Ascending aorta (tissue), 2 donors: ENCODE measurements at regions not wholly inside any gene's neighbourhood (a gene's known extent, or its start where the extent isn't known, plus 50 kb on each side); places are given as distances from the start of the nearest gene placed in this dataset.
"Not testable (repeated sequence)": the region's sequence is repeated elsewhere in the genome, so short reads cannot be mapped to it uniquely, and the experiment has no call there.

ENCODE experiments used
- DNase-seq, 2 donors: peaks; one replicate each; pipeline ENCODE4 v3.0.0-alpha.2; 2019; ENCODE audit warnings: low spot score in 2 of 2
- H3K27ac ChIP-seq, 2 donors: fragments of 200-600 bp; sonication (generic); one replicate each; pipeline ENCODE4 v1.5.1; 2016 to 2017; ENCODE audit warnings: mild to moderate bottlenecking in 1 of 2
- H3K27me3 ChIP-seq: fragments of 200-600 bp; sonication (generic); one replicate; pipeline ENCODE4 v1.5.1; 2017
- H3K36me3 ChIP-seq, 2 donors: fragments of 200-600 bp; sonication (generic); one replicate each; pipeline ENCODE4 v1.5.1; 2016
- H3K4me1 ChIP-seq, 2 donors: fragments of 200-600 bp; sonication (generic); one replicate each; pipeline ENCODE4 v1.5.1; 2016 to 2017; ENCODE audit warnings: mild to moderate bottlenecking in 1 of 2
- H3K4me3 ChIP-seq, 2 donors: fragments of 200-600 bp; sonication (generic); one replicate each; pipeline ENCODE4 v1.5.1; 2016 to 2017; ENCODE audit warnings: mild to moderate bottlenecking in 1 of 2
- H3K9me3 ChIP-seq, 2 donors: fragments of 200-600 bp; sonication (generic); one replicate each; pipeline ENCODE4 v1.5.1; 2016
- CTCF ChIP-seq, 3 experiments: fragments of 200-600 bp in 2 of 3; fragments of 450-650 bp in 1 of 3; sonication (generic) in 2 of 3; IDR thresholded peaks; one replicate each; pipeline ENCODE4 v1.5.1; 2016 to 2019; ENCODE audit warnings: antibody characterized with exemption in 3 of 3, mild to moderate bottlenecking in 1 of 3, moderate library complexity in 1 of 3
- intact Hi-C: fragments of 100-400 bp; cut with DNase I; formaldehyde crosslinking; loops from one replicate; pipeline ENCODE4 v1.15.1; 2023

DNA sequence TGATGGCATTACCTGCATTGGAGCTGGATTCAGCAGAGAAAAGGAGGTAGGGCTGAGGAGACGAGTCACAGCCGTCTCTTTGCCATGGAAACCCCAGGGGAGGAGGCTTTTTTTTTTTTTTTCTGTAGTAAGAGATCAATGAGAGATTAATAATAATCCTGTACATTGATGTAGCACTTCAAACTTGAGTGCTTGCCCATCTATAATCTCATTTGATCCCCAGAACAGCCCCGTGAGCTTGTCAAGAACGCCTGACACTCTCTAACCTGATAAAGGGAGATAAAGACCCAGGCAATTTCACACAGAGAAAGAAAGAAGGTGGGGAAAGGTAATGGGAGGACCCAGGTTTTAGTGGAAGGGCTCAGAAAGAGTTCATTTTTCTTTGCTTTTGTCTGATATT, 195.2 kb upstream of the FOXK1 start:
- Histone ChIP-seq H3K27ac (no peak overlapping the region), H3K4me3 (no peak overlapping the region), H3K4me1 (no peaks in the 10 kb centered on the region), H3K27me3 (no peaks in the 10 kb centered on the region), H3K36me3 (no peaks in the 10 kb centered on the region), H3K9me3 (peaks cover 0 to 4% of the 10 kb centered on the region in 2 donors)
- intact Hi-C loops = no loop called here
- no peak for TF ChIP-seq CTCF (IDR thresholded peaks at IDR 0.05)
- no peak for DNase-seq

GRCh38 chr7:4496911-4497310, 185.2 kb upstream of the FOXK1 start:
- H3K9me3 ChIP-seq, H3K36me3 ChIP-seq, H3K27ac ChIP-seq, DNase-seq, H3K27me3 ChIP-seq, H3K4me3 ChIP-seq, H3K4me1 ChIP-seq, intact Hi-C loops: not testable (repeated sequence)

- TF ChIP-seq CTCF (IDR thresholded peaks at IDR 0.05) = no peak
- Histone ChIP-seq H3K36me3 (no peaks in the 10 kb centered on the region), H3K27me3 (no peaks in the 10 kb centered on the region), H3K9me3 (no peaks in the 10 kb centered on the region), H3K27ac (no peak overlapping the region), H3K4me3 (no peak overlapping the region), H3K4me1 (no peaks in the 10 kb centered on the region)
- DNase-seq = no peak
- intact Hi-C loops = no loop called here
These were observed 181.3 kb upstream of the FOXK1 start for GRCh38 chr7:4500812-4501211.

DNA sequence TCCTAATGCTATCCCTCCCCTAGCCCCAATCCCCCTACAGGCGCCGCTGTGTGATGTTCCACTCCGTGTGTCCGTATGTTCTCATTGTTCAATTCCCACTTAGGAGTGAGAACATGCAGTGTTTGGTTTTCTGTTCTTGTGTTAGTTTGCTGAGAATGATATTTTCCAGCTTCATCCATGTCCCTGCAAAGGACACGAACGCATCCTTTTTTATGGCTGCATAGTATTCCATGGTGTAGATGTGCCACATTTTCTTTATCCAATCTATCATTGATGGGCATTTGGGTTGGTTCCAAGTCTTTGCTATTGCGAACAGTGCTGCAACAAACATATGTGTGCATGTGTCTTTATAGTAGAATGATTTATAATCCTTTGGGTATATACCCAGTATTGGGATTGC, 174.2 kb upstream of the FOXK1 start:
- H3K27me3 ChIP-seq, H3K36me3 ChIP-seq, H3K4me3 ChIP-seq, H3K4me1 ChIP-seq, H3K9me3 ChIP-seq, H3K27ac ChIP-seq, intact Hi-C loops, DNase-seq: not testable (repeated sequence)

DNA sequence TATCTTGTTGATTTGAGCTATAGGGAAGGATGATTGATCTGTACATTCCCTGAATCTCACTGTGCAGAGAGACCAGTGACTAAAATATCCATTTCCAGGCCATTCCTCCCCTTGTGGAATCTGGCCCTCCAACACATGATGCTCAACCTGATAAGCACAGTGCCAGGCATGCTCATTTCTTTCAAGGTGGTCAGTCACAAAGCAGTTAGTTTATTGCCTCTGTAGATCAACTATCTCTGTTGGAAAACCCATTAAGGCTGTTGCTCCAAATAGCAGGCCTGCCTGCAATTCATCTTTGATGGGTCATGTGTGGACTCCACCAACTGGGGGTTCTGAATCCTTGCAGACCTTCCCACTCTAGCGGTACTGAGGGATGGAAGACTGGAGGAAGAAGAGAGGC, 168.6 kb upstream of the FOXK1 start:
- intact Hi-C loops = no loop called here
- no peaks in the 10 kb centered on the region for H3K9me3 ChIP-seq
- no peak for TF ChIP-seq CTCF (IDR thresholded peaks at IDR 0.05)
- no peak for DNase-seq
- no peaks in the 10 kb centered on the region for H3K27me3 ChIP-seq
- no peaks in the 10 kb centered on the region for H3K36me3 ChIP-seq
- no peak overlapping the region for H3K4me3 ChIP-seq
- no peaks in the 10 kb centered on the region for H3K4me1 ChIP-seq
- H3K27ac ChIP-seq = no peak overlapping the region

- H3K36me3 ChIP-seq = no peaks in the 10 kb centered on the region
- no peak overlapping the region for H3K27ac ChIP-seq
- no peak for DNase-seq
- TF ChIP-seq CTCF (IDR thresholded peaks at IDR 0.05) = no peak
- no peaks in the 10 kb centered on the region for H3K9me3 ChIP-seq
- intact Hi-C loops = no loop called here
- H3K27me3 ChIP-seq = no peaks in the 10 kb centered on the region
- no peaks in the 10 kb centered on the region for H3K4me1 ChIP-seq
- no peak overlapping the region for H3K4me3 ChIP-seq
These were observed 162.1 kb upstream of the FOXK1 start for GRCh38 chr7:4519819-4520520.

- intact Hi-C loops = no loop called here
- Histone ChIP-seq H3K27ac (no peak overlapping the region), H3K4me3 (no peak overlapping the region), H3K9me3 (no peaks in the 10 kb centered on the region), H3K27me3 (no peaks in the 10 kb centered on the region), H3K4me1 (no peaks in the 10 kb centered on the region), H3K36me3 (no peaks in the 10 kb centered on the region)
- no peak for TF ChIP-seq CTCF (IDR thresholded peaks at IDR 0.05)
- no peak for DNase-seq
These were observed 158.9 kb upstream of the FOXK1 start for GRCh38 chr7:4523219-4523618.
